ENCODE measurements at regions not wholly inside any gene's neighbourhood (a gene's known extent, or its start where the extent isn't known, plus 50 kb on each side); places are given as distances from the start of the nearest gene placed in this dataset.

DNA sequence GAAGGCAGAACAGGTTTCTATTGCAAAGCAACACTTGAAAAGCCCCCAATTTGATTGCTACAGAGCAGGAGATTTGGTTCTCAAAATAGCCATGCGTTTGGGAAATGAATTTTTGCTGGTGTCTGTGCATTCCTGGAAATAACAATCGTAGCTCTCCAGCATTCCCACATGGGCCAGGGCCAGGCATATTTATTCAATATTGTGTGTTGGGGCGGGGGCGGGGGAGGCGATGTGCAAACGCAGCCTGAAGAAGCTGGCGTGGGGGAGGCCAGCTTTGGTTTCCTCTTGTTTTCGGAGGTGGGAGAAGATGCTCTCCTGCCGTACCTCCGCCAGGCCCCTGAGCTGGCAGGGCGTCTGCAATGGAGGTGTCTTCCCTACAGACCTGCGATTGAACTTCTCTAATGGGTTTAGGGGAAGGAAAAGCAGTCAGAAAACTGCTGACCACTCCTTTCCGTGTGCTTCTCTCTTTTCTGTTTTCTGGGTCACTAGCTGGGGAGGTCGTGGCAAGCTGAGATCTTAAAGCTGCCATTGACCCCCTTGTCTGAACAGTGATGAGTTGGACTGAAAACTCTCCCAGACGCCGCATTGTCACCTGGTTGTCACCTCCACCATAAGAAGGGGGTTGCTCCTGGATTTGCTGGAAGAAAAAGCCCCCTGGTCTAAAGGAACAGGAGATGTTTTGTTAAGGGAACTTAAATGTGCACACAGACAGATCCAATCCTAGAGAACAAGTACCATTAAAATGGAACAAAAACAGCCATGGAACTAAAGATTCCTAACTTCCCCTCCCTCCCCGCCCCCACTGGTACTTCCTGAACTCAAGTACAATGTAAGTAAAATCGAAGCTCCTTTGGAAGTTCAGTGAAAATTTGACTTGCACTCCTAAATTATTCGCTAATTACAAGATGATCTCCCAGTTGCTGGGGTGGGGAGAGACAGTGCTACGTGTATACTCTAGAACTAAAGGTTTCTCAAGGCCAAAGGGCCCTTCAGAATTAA is 56.4 kb upstream of the HABP2 start:
- H3K4me3 ChIP-seq (ENCODE audit: low read depth, low read length, poor library complexity, severe bottlenecking) = no peak overlapping the region
- POLR2A ChIA-PET (ENCODE audit: low non-redundant PET) = no interaction called here
- CTCF ChIA-PET = no interaction called here
- BruUV-seq (replicated peaks) = no TSS peak
- H3K4me1 ChIP-seq (ENCODE audit: insufficient read depth, low read length, poor library complexity, severe bottlenecking) = no peaks in the 10 kb centered on the region
- intact Hi-C loops (cut with micrococcal nuclease; ENCODE audit: unreplicated experiment) = no loop called here
- no peaks in the 10 kb centered on the region for H3K9me3 ChIP-seq (ENCODE audit: low read depth, low read length, poor library complexity, severe bottlenecking)
- no peak overlapping the region for H3K27ac ChIP-seq (ENCODE audit: low read depth, low read length, poor library complexity, severe bottlenecking)
- no peak for TF ChIP-seq EZH2 (IDR thresholded peaks at IDR 0.05; ENCODE audit: borderline replicate concordance, low read depth, low read length, poor library complexity, severe bottlenecking)
- TF ChIP-seq, protein P1, sequence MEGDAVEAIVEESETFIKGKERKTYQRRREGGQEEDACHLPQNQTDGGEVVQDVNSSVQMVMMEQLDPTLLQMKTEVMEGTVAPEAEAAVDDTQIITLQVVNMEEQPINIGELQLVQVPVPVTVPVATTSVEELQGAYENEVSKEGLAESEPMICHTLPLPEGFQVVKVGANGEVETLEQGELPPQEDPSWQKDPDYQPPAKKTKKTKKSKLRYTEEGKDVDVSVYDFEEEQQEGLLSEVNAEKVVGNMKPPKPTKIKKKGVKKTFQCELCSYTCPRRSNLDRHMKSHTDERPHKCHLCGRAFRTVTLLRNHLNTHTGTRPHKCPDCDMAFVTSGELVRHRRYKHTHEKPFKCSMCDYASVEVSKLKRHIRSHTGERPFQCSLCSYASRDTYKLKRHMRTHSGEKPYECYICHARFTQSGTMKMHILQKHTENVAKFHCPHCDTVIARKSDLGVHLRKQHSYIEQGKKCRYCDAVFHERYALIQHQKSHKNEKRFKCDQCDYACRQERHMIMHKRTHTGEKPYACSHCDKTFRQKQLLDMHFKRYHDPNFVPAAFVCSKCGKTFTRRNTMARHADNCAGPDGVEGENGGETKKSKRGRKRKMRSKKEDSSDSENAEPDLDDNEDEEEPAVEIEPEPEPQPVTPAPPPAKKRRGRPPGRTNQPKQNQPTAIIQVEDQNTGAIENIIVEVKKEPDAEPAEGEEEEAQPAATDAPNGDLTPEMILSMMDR (conservative IDR thresholded peaks at IDR 0.05; ENCODE audit: low read depth, low read length) = no peak
- DNase-seq (ENCODE audit: low spot score) = no peak
- no peaks in the 10 kb centered on the region for H3K36me3 ChIP-seq (ENCODE audit: insufficient read depth, low read length, poor library complexity, severe bottlenecking)
- peaks cover 37% of the 10 kb centered on the region for H3K27me3 ChIP-seq (replicated peaks; ENCODE audit: insufficient read depth, low read depth, low read length, poor library complexity)

DNA sequence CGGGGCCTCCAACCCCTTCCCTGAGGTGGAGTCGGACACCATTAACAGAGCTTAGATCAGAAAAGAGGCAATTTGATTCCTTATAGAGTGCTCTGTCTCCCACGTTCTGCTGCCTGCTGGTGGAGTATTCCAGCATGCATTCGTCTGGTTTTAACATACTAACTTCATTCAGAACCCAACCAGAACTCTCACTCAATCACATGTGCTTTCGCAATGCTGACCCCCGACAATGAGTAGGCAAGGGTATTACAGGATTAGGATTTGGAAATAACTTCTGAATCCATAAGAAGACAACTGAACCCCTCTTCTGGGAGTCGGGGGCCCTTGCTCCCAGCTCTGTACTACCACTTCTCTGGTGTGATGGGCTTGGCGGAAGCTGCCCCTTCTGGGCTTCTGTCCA is 55.7 kb upstream of the HABP2 start:
- Histone ChIP-seq H3K27me3 (replicated peaks; ENCODE audit: insufficient read depth, low read depth, low read length, poor library complexity) (peaks cover 29% of the 10 kb centered on the region), H3K4me1 (ENCODE audit: insufficient read depth, low read length, poor library complexity, severe bottlenecking) (no peaks in the 10 kb centered on the region), H3K36me3 (ENCODE audit: insufficient read depth, low read length, poor library complexity, severe bottlenecking) (no peaks in the 10 kb centered on the region), H3K9me3 (ENCODE audit: low read depth, low read length, poor library complexity, severe bottlenecking) (no peaks in the 10 kb centered on the region), H3K4me3 (ENCODE audit: low read depth, low read length, poor library complexity, severe bottlenecking) (no peak overlapping the region), H3K27ac (ENCODE audit: low read depth, low read length, poor library complexity, severe bottlenecking) (no peak overlapping the region)
- BruUV-seq (replicated peaks) = no TSS peak
- ChIA-PET POLR2A (ENCODE audit: low non-redundant PET) (no interaction called here), CTCF (no interaction called here)
- TF ChIP-seq EZH2 (IDR thresholded peaks at IDR 0.05; ENCODE audit: borderline replicate concordance, low read depth, low read length, poor library complexity, severe bottlenecking) = no peak
- TF ChIP-seq, protein P1 (conservative IDR thresholded peaks at IDR 0.05; ENCODE audit: low read depth, low read length) = no peak
- DNase-seq (ENCODE audit: low spot score) = no peak
- intact Hi-C loops (cut with micrococcal nuclease; ENCODE audit: unreplicated experiment) = no loop called here

DNA sequence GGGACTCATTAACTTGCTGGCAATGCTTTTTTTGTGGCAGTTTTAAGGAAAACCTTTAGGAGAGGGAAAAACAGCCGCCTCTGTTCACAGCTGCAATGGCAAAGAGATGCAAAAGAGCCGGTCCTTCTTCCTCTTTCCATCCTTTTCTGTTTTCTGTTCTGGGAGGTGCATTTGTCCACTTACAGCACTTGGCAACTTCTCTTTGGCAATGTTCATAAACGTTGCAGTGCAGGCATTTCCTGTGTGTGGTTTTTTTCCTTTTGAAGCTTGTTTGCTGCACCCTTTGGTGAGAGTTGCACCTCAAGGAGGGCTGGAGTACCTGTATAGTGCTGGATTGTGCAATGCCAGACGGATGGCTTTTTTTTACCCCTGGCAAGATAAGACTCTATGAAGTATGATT is 53.9 kb upstream of the HABP2 start:
- no peak overlapping the region for H3K4me3 ChIP-seq (ENCODE audit: low read depth, low read length, poor library complexity, severe bottlenecking)
- no peak overlapping the region for H3K27ac ChIP-seq (ENCODE audit: low read depth, low read length, poor library complexity, severe bottlenecking)
- intact Hi-C loops (cut with micrococcal nuclease; ENCODE audit: unreplicated experiment) = no loop called here
- no peak for TF ChIP-seq EZH2 (IDR thresholded peaks at IDR 0.05; ENCODE audit: borderline replicate concordance, low read depth, low read length, poor library complexity, severe bottlenecking)
- TF ChIP-seq, protein P1 (conservative IDR thresholded peaks at IDR 0.05; ENCODE audit: low read depth, low read length) = no peak
- peaks cover 14% of the 10 kb centered on the region for H3K27me3 ChIP-seq (replicated peaks; ENCODE audit: insufficient read depth, low read depth, low read length, poor library complexity)
- POLR2A ChIA-PET (ENCODE audit: low non-redundant PET) = no interaction called here
- CTCF ChIA-PET = no interaction called here
- no peaks in the 10 kb centered on the region for H3K9me3 ChIP-seq (ENCODE audit: low read depth, low read length, poor library complexity, severe bottlenecking)
- no peak for DNase-seq (ENCODE audit: low spot score)
- no TSS peak for BruUV-seq (replicated peaks)
- no peaks in the 10 kb centered on the region for H3K36me3 ChIP-seq (ENCODE audit: insufficient read depth, low read length, poor library complexity, severe bottlenecking)
- no peaks in the 10 kb centered on the region for H3K4me1 ChIP-seq (ENCODE audit: insufficient read depth, low read length, poor library complexity, severe bottlenecking)
